GM23338 (cell line): ENCODE measurements at regions not wholly inside any gene's neighbourhood (a gene's known extent, or its start where the extent isn't known, plus 50 kb on each side); places are given as distances from the start of the nearest gene placed in this dataset.

Source experiments
- ATAC-seq: fragments of 200-7000 bp; cut with Tn5 transposase; 3 replicates; pipeline ENCODE4 v1.9.1; 2020
- DNase-seq: peaks from one replicate; pipeline ENCODE4 v3.0.0-alpha.2; 2015; ENCODE audit warnings: low spot score
- H2AFZ ChIP-seq: fragments of 200-600 bp; sonication (generic); 2 replicates; pipeline ENCODE4 v1.8.0; 2016; ENCODE audit warnings: antibody characterized with exemption, mild to moderate bottlenecking, moderate library complexity
- H3F3A ChIP-seq: fragments of 200-600 bp; sonication (generic); replicated peaks from 2 replicates; pipeline ENCODE4 v1.8.0; 2017; ENCODE audit warnings: antibody characterized with exemption, mixed run types, low read depth
- H3K27ac ChIP-seq: fragments of 200-600 bp; sonication (generic); 2 replicates; pipeline ENCODE4 v1.6.1; 2016; ENCODE audit warnings: low read depth
- H3K27me3 ChIP-seq: fragments of 200-600 bp; sonication (generic); 2 replicates; pipeline ENCODE4 v1.8.0; 2016; ENCODE audit warnings: mild to moderate bottlenecking, mixed run types, moderate library complexity; ENCODE audit not compliant: insufficient read depth
- H3K36me3 ChIP-seq: fragments of 200-600 bp; sonication (generic); 2 replicates; pipeline ENCODE4 v1.8.0; 2016; ENCODE audit warnings: mild to moderate bottlenecking; ENCODE audit not compliant: insufficient read depth
- H3K4me1 ChIP-seq: fragments of 200-600 bp; sonication (generic); 2 replicates; pipeline ENCODE4 v1.8.0; 2016; ENCODE audit warnings: mild to moderate bottlenecking, moderate library complexity; ENCODE audit not compliant: insufficient read depth
- H3K4me2 ChIP-seq: fragments of 200-600 bp; sonication (generic); 2 replicates; pipeline ENCODE4 v1.7.1; 2017; ENCODE audit warnings: mixed run types
- H3K4me3 ChIP-seq: fragments of 200-600 bp; sonication (generic); 2 replicates; pipeline ENCODE4 v1.6.1; 2016; ENCODE audit warnings: mixed run types
- H3K79me2 ChIP-seq: fragments of 200-600 bp; sonication (generic); replicated peaks from 2 replicates; pipeline ENCODE4 v1.8.0; 2017; ENCODE audit warnings: mild to moderate bottlenecking; ENCODE audit not compliant: insufficient read depth
- H3K9me2 ChIP-seq: fragments of 200-600 bp; sonication (generic); 2 replicates; pipeline ENCODE4 v1.8.0; 2017; ENCODE audit not compliant: insufficient read depth
- H4K20me1 ChIP-seq: fragments of 200-600 bp; sonication (generic); replicated peaks from 2 replicates; pipeline ENCODE4 v1.8.0; 2017; ENCODE audit warnings: mild to moderate bottlenecking; ENCODE audit not compliant: insufficient read depth
- H3K27ac Mint-ChIP-seq: 2 replicates; pipeline ENCODE4 v1.8.0; 2020; ENCODE audit warnings: inconsistent platforms, mild to moderate bottlenecking, moderate library complexity, mixed read lengths
- H3K27me3 Mint-ChIP-seq: 3 replicates; pipeline ENCODE4 v1.8.0; 2022; ENCODE audit warnings: low read depth, mild to moderate bottlenecking, moderate library complexity, mixed read lengths, inconsistent platforms; ENCODE audit not compliant: insufficient read depth, poor library complexity
- H3K36me3 Mint-ChIP-seq: 3 replicates; pipeline ENCODE4 v1.8.0; 2021; ENCODE audit warnings: low read depth, mild to moderate bottlenecking, inconsistent platforms, moderate library complexity, mixed read lengths
- H3K4me1 Mint-ChIP-seq: 3 replicates; pipeline ENCODE4 v1.8.0; 2020; ENCODE audit warnings: mild to moderate bottlenecking, inconsistent platforms, mixed read lengths
- H3K4me3 Mint-ChIP-seq: 3 replicates; pipeline ENCODE4 v1.8.0; 2021; ENCODE audit warnings: moderate library complexity, mild to moderate bottlenecking, inconsistent platforms, mixed read lengths
- H3K9me3 Mint-ChIP-seq: 3 replicates; pipeline ENCODE4 v1.8.0; 2020; ENCODE audit warnings: moderate library complexity, mild to moderate bottlenecking, inconsistent platforms, mixed read lengths
- CREB1 ChIP-seq: fragments of 250-450 bp; sonication (Bioruptor Pico); IDR thresholded peaks from 2 replicates; pipeline ENCODE4 v1.5.0; 2020; ENCODE audit warnings: low read depth, mild to moderate bottlenecking, moderate library complexity
- ETS1 ChIP-seq: IDR thresholded peaks from 2 replicates; pipeline ENCODE4 v1.6.1; 2016; ENCODE audit warnings: antibody characterized with exemption
- EZH2phosphoT487 ChIP-seq: fragments of 200-600 bp; sonication (generic); IDR thresholded peaks from one replicate; pipeline ENCODE4 v1.8.1; 2018; ENCODE audit warnings: antibody characterized with exemption; ENCODE audit not compliant: unreplicated experiment
- JUNB ChIP-seq: IDR thresholded peaks from one replicate; pipeline ENCODE4 v1.6.1; 2016; ENCODE audit warnings: antibody characterized with exemption; ENCODE audit not compliant: unreplicated experiment
- TF ChIP-seq, protein P1 (sequence below), 2 experiments: fragments of 200-600 bp in 1 of 2; sonication (generic) in 1 of 2; conservative IDR thresholded peaks; 2 replicates each; pipeline versions ENCODE4 v1.5.1 to v1.6.1; 2016 to 2017; ENCODE audit warnings: antibody characterized with exemption in 2 of 2, low read depth in 2 of 2, mild to moderate bottlenecking in 2 of 2, moderate library complexity in 1 of 2

- no peak for ATAC-seq
- Histone ChIP-seq H3F3A (no peaks in the 10 kb centered on the region), H2AFZ (no peak overlapping the region), H3K4me1 (no peaks in the 10 kb centered on the region), H4K20me1 (no peaks in the 10 kb centered on the region), H3K79me2 (no peaks in the 10 kb centered on the region), H3K27me3 (no peaks in the 10 kb centered on the region), H3K9me2 (no peaks in the 10 kb centered on the region), H3K36me3 (no peaks in the 10 kb centered on the region), H3K27ac (no peak overlapping the region), H3K4me2 (no peak overlapping the region), H3K4me3 (no peak overlapping the region)
- TF ChIP-seq, protein P1, sequence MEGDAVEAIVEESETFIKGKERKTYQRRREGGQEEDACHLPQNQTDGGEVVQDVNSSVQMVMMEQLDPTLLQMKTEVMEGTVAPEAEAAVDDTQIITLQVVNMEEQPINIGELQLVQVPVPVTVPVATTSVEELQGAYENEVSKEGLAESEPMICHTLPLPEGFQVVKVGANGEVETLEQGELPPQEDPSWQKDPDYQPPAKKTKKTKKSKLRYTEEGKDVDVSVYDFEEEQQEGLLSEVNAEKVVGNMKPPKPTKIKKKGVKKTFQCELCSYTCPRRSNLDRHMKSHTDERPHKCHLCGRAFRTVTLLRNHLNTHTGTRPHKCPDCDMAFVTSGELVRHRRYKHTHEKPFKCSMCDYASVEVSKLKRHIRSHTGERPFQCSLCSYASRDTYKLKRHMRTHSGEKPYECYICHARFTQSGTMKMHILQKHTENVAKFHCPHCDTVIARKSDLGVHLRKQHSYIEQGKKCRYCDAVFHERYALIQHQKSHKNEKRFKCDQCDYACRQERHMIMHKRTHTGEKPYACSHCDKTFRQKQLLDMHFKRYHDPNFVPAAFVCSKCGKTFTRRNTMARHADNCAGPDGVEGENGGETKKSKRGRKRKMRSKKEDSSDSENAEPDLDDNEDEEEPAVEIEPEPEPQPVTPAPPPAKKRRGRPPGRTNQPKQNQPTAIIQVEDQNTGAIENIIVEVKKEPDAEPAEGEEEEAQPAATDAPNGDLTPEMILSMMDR (conservative IDR thresholded peaks at IDR 0.05; ENCODE audit: low read depth in 2 of 2): no peak
- TF ChIP-seq ETS1 (no peak), EZH2phosphoT487 (no peak)
- no peak overlapping the region for H3K4me3 Mint-ChIP-seq
- H3K36me3 Mint-ChIP-seq: peaks cover 7% of the 10 kb centered on the region; the same call in 1 of the 3 replicates
- no peaks in the 10 kb centered on the region for H3K27me3 Mint-ChIP-seq
- no peak overlapping the region for H3K27ac Mint-ChIP-seq
- peaks cover 11% of the 10 kb centered on the region for H3K9me3 Mint-ChIP-seq
- no peaks in the 10 kb centered on the region for H3K4me1 Mint-ChIP-seq
- DNase-seq: no peak
Measured at GRCh38 chr2:116329280-116329679, 1485.2 kb upstream of the DDX18 start.

- Histone ChIP-seq H3K4me1 (peaks cover 7% of the 10 kb centered on the region; the same call in 1 of the 2 replicates), H3K79me2 (no peaks in the 10 kb centered on the region), H4K20me1 (no peaks in the 10 kb centered on the region), H2AFZ (no peak overlapping the region), H3K36me3 (no peaks in the 10 kb centered on the region), H3F3A (no peaks in the 10 kb centered on the region), H3K27ac (no peak overlapping the region), H3K4me2 (no peak overlapping the region), H3K27me3 (no peaks in the 10 kb centered on the region), H3K9me2 (peaks cover 6% of the 10 kb centered on the region; the same call in 1 of the 2 replicates), H3K4me3 (no peak overlapping the region)
- no peak for TF ChIP-seq JUNB
- Mint-ChIP-seq H3K4me1 (peaks cover 13% of the 10 kb centered on the region; the same call in 2 of the 3 replicates), H3K36me3 (no peaks in the 10 kb centered on the region), H3K27ac (no peak overlapping the region), H3K27me3 (peaks cover 2% of the 10 kb centered on the region), H3K4me3 (no peak overlapping the region), H3K9me3 (no peaks in the 10 kb centered on the region)
- no peak for DNase-seq
- no peak for ATAC-seq
Measured at GRCh38 chr2:116340690-116341089, 1473.8 kb upstream of the DDX18 start.

GRCh38 chr2:116366212-116366611 is 1448.3 kb upstream of the DDX18 start:
- Mint-ChIP-seq H3K36me3 (no peaks in the 10 kb centered on the region; the same call in 2 of the 3 replicates), H3K27me3 (peaks cover 5% of the 10 kb centered on the region), H3K9me3 (peaks cover 11% of the 10 kb centered on the region; the same call in 2 of the 3 replicates), H3K27ac (no peak overlapping the region), H3K4me3 (no peak overlapping the region), H3K4me1 (peaks cover 7% of the 10 kb centered on the region; the same call in 2 of the 3 replicates)
- Histone ChIP-seq H3K4me2 (no peak overlapping the region), H3K36me3 (no peaks in the 10 kb centered on the region), H3K27me3 (no peaks in the 10 kb centered on the region), H3F3A (no peaks in the 10 kb centered on the region), H3K9me2 (no peaks in the 10 kb centered on the region), H3K79me2 (no peaks in the 10 kb centered on the region), H3K27ac (no peak overlapping the region), H3K4me1 (peaks cover 8% of the 10 kb centered on the region; the same call in 1 of the 2 replicates), H4K20me1 (no peaks in the 10 kb centered on the region), H3K4me3 (no peak overlapping the region), H2AFZ (no peak overlapping the region)
- DNase-seq (no peak), ATAC-seq (no peak)
- no peak for TF ChIP-seq CREB1 (CRISPR knock-in tag)
